PC-3 (cell line): ENCODE measurements at regions not wholly inside any gene's neighbourhood (a gene's known extent, or its start where the extent isn't known, plus 50 kb on each side); places are given as distances from the start of the nearest gene placed in this dataset.

Experiments
- ATAC-seq: fragments of 200-7000 bp; cut with Tn5 transposase; 2 replicates; pipeline ENCODE4 v1.9.1; 2020; ENCODE audit warnings: mild to moderate bottlenecking, moderate library complexity
- BruUV-seq: library from RNA; stranded (reverse); fragments of 400-500 nt; replicated peaks from 2 replicates; lab custom pipeline; 2021; lab: Mats Ljungman, UMichigan
- CTCF ChIA-PET: fragments of 300-600 bp; sonication (Branson Sonifier 250); formaldehyde crosslinking; loops from one replicate; lab custom pipeline; 2022; ENCODE audit warnings: antibody characterized with exemption; lab: Charles Lee
- POLR2A ChIA-PET: fragments of 300-600 bp; sonication (Branson Sonifier 250); formaldehyde crosslinking; loops from one replicate; lab custom pipeline; 2022; ENCODE audit warnings: antibody characterized with exemption; ENCODE audit not compliant: unreplicated experiment; lab: Charles Lee
- DNase-seq: peaks from one replicate; pipeline ENCODE4 v3.0.0-alpha.2; 2015
- H2AFZ ChIP-seq: fragments of 300-600 bp; sonication (generic); 2 replicates; pipeline ENCODE4 v1.6.0; 2016; ENCODE audit warnings: antibody characterized with exemption, low read length
- H3F3A ChIP-seq: fragments of 300-600 bp; sonication (generic); one replicate; pipeline ENCODE4 v1.6.0; 2017; ENCODE audit warnings: antibody characterized with exemption, low read length, control low read depth, mild to moderate bottlenecking; ENCODE audit not compliant: unreplicated experiment
- H3K27ac ChIP-seq: fragments of 300-600 bp; sonication (generic); 2 replicates; pipeline ENCODE4 v1.5.1; 2016; ENCODE audit warnings: mild to moderate bottlenecking, low read length
- H3K27me3 ChIP-seq: fragments of 300-600 bp; sonication (generic); 2 replicates; pipeline ENCODE4 v1.6.1; 2016; ENCODE audit warnings: low read length, mixed read lengths
- H3K36me3 ChIP-seq: fragments of 300-600 bp; sonication (generic); 2 replicates; pipeline ENCODE4 v1.6.1; 2016; ENCODE audit warnings: low read depth, mixed run types, low read length, mixed read lengths
- H3K4me1 ChIP-seq: fragments of 300-600 bp; sonication (generic); 2 replicates; pipeline ENCODE4 v1.5.1; 2016; ENCODE audit warnings: low read length; ENCODE audit not compliant: insufficient read depth
- H3K4me2 ChIP-seq: fragments of 300-600 bp; sonication (generic); 2 replicates; pipeline ENCODE4 v1.6.0; 2016; ENCODE audit warnings: low read length
- H3K4me3 ChIP-seq: fragments of 300-600 bp; sonication (generic); 2 replicates; pipeline ENCODE4 v1.5.1; 2016; ENCODE audit warnings: mild to moderate bottlenecking, low read length, mixed read lengths
- H3K79me2 ChIP-seq: fragments of 300-600 bp; sonication (generic); 2 replicates; pipeline ENCODE4 v1.6.1; 2017; ENCODE audit warnings: low read length, mixed read lengths
- H3K9ac ChIP-seq: fragments of 300-600 bp; sonication (generic); 2 replicates; pipeline ENCODE4 v1.6.0; 2016; ENCODE audit warnings: mild to moderate bottlenecking, low read length
- H3K9me2 ChIP-seq: fragments of 300-600 bp; sonication (generic); replicated peaks from 2 replicates; pipeline ENCODE4 v1.6.1; 2016; ENCODE audit warnings: mixed run types, low read length, mixed read lengths
- H3K9me3 ChIP-seq: fragments of 300-600 bp; sonication (generic); 2 replicates; pipeline ENCODE4 v1.6.1; 2016; ENCODE audit warnings: low read length, mixed read lengths
- H4K20me1 ChIP-seq: fragments of 300-600 bp; sonication (generic); 2 replicates; pipeline ENCODE4 v1.6.1; 2016; ENCODE audit warnings: low read length, mixed read lengths
- CTCF ChIP-seq: fragments of 300-600 bp; sonication (generic); conservative IDR thresholded peaks from 2 replicates; pipeline ENCODE4 v1.5.1; 2017; ENCODE audit warnings: antibody characterized with exemption, low read depth, mild to moderate bottlenecking, low read length
- EZH2 ChIP-seq: fragments of 300-600 bp; sonication (generic); IDR thresholded peaks from one replicate; pipeline ENCODE4 v1.6.1; 2017; ENCODE audit warnings: antibody characterized with exemption, mild to moderate bottlenecking, low read length; ENCODE audit not compliant: unreplicated experiment
- EZH2phosphoT487 ChIP-seq: fragments of 300-600 bp; sonication (generic); IDR thresholded peaks from 2 replicates; pipeline ENCODE4 v1.6.1; 2018; ENCODE audit warnings: mild to moderate bottlenecking, antibody characterized with exemption, low read length, borderline replicate concordance
- intact Hi-C: fragments of 100-400 bp; cut with micrococcal nuclease; formaldehyde crosslinking; loops from 2 replicates; pipeline ENCODE4 v1.9.0; 2023

DNA sequence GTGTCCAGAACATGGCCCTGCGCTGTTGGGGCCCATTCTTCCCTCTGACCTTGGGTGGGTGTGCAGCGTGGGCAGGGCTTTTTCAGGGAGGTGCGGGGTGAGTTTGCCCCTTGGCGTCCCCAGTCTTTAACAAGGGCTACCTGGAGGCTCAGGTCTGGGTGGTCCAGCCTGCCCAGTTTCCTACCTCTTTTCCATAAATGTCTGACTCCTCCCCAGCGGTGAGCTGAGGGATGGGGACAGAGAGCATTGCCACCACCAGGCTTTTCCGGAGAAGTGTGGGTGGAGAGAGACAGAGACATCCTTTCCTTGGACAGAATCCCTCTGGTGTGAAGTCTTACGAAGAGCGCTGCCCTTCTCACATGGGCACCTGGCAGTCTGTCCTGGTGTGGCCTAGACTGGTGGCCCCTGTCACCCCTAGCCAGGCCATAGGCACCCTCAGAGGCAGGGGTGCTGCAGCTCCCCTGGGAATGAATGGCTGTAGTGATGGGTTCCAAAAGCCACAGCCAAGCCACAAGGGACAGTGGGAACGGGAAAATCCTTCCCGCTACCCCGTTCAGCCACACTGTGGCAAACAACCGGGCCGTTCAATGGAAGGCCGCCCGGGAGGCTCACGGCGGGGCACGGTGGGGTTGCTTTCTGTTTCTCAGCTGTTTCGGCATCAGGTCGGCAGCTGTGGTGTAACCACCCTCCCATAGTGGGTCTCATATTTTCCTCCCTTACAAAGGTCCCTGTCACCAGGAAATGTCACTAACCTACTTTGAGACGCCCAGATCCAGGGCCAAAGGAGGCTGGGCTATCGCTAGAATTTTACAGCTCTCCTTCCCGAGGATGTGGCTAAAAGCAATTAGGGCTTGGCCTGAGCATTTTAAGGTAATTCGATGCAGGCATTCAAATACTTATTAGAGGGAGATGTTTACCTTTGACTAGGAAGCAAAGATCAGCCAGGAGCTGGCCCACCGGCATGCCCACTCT lies 61.9 kb upstream of the GSE1 start:
- no peak for TF ChIP-seq CTCF
- TF ChIP-seq EZH2: no peak
- TF ChIP-seq EZH2phosphoT487: no peak
- H3K79me2 ChIP-seq: peaks cover 8% of the 10 kb centered on the region; the same call in 1 of the 2 replicates
- DNase-seq (no peak), ATAC-seq (no peak)
- no peaks in the 10 kb centered on the region for H3K36me3 ChIP-seq
- no peaks in the 10 kb centered on the region for H3K9me3 ChIP-seq
- BruUV-seq: no TSS peak
- ChIA-PET POLR2A (no interaction called here), CTCF (no interaction called here)
- intact Hi-C loops: loop anchor here (10.0 kb wide), 1 partner anchor 126 kb away; no protein-coding TSS in a partner anchor
- H3K9me2 ChIP-seq: no peaks in the 10 kb centered on the region
- H3K4me3 ChIP-seq: no peak overlapping the region
- no peaks in the 10 kb centered on the region for H4K20me1 ChIP-seq
- no peaks in the 10 kb centered on the region for H3F3A ChIP-seq
- no peaks in the 10 kb centered on the region for H3K27me3 ChIP-seq
- no peak overlapping the region for H2AFZ ChIP-seq
- no peak overlapping the region for H3K27ac ChIP-seq
- H3K4me1 ChIP-seq: peaks cover 3% of the 10 kb centered on the region; the same call in 1 of the 2 replicates
- no peak overlapping the region for H3K9ac ChIP-seq
- no peak overlapping the region for H3K4me2 ChIP-seq

GRCh38 chr16:85552980-85553435 lies 60.1 kb upstream of the GSE1 start:
- BruUV-seq: no TSS peak
- peak overlapping the region; percentile 91 for H3K4me3 ChIP-seq
- H3K9me3 ChIP-seq: no peaks in the 10 kb centered on the region
- no peaks in the 10 kb centered on the region for H3K27me3 ChIP-seq
- DNase-seq (no peak), ATAC-seq (no peak)
- H3K27ac ChIP-seq: no peak overlapping the region
- TF ChIP-seq CTCF (no peak), EZH2 (no peak)
- peak overlapping the region; percentile 99 for H3K4me2 ChIP-seq
- no peaks in the 10 kb centered on the region for H3K36me3 ChIP-seq
- no peak overlapping the region for H3K9ac ChIP-seq
- peaks cover 13% of the 10 kb centered on the region; the same call in 1 of the 2 replicates for H3K79me2 ChIP-seq
- peaks cover 7% of the 10 kb centered on the region; the same call in 1 of the 2 replicates for H3K4me1 ChIP-seq
- no peaks in the 10 kb centered on the region for H3F3A ChIP-seq
- H4K20me1 ChIP-seq: no peaks in the 10 kb centered on the region
- no peak overlapping the region; the same call in 1 of the 2 replicates for H2AFZ ChIP-seq
- ChIA-PET POLR2A (no interaction called here), CTCF (interaction anchor here (0.6 kb wide), 1 partner anchor 308 kb away, joined by 5 read pairs; no protein-coding TSS in a partner anchor)
- intact Hi-C loops: loop anchor here (10.0 kb wide), 1 partner anchor 128 kb away; no protein-coding TSS in a partner anchor
- H3K9me2 ChIP-seq: no peaks in the 10 kb centered on the region
